ENCODE measurements at regions not wholly inside any gene's neighbourhood (a gene's known extent, or its start where the extent isn't known, plus 50 kb on each side); places are given as distances from the start of the nearest gene placed in this dataset.
A peak's percentile ranks its signal among the peaks of the same experiment; 100 is the strongest.
"Not testable (repeated sequence)": the region's sequence is repeated elsewhere in the genome, so short reads cannot be mapped to it uniquely, and the experiment has no call there.

- no peak for DNase-seq (ENCODE audit: low spot score)
Observed at GRCh38 chr3:176071943-176072342, 1125.3 kb downstream of the TBL1XR1 start.

GRCh38 chr3:176068750-176069149 is 1128.5 kb downstream of the TBL1XR1 start:
- no peak for DNase-seq (ENCODE audit: low spot score)

GRCh38 chr3:176058856-176059255 is 1138.4 kb downstream of the TBL1XR1 start:
- DNase-seq (ENCODE audit: low spot score): no peak

- no peak for DNase-seq (ENCODE audit: low spot score)
Observed at GRCh38 chr3:176055836-176056235, 1141.4 kb downstream of the TBL1XR1 start.

- no peak for DNase-seq (ENCODE audit: low spot score)
Observed at GRCh38 chr3:176051766-176052165, 1145.5 kb downstream of the TBL1XR1 start.

GRCh38 chr3:176046703-176047102 is 1150.6 kb downstream of the TBL1XR1 start:
- DNase-seq (ENCODE audit: low spot score): no peak

GRCh38 chr3:176041812-176042211 is 1155.5 kb downstream of the TBL1XR1 start:
- peak; percentile 7 for DNase-seq (ENCODE audit: low spot score)

- no peak for DNase-seq (ENCODE audit: low spot score)
Observed at GRCh38 chr3:176041185-176041584, 1156.1 kb downstream of the TBL1XR1 start.

- DNase-seq (ENCODE audit: low spot score): peak; percentile 5
Observed at GRCh38 chr3:176037636-176038035, 1159.6 kb downstream of the TBL1XR1 start.

GRCh38 chr3:176032043-176032442 is 1165.2 kb downstream of the TBL1XR1 start:
- DNase-seq (ENCODE audit: low spot score): no peak

GRCh38 chr3:176016203-176016602 is 1157.1 kb downstream of the NAALADL2 start:
- not testable (repeated sequence) for DNase-seq (ENCODE audit: low spot score)

GRCh38 chr3:176015228-176015627 is 1156.1 kb downstream of the NAALADL2 start:
- DNase-seq (ENCODE audit: low spot score): not testable (repeated sequence)

GRCh38 chr3:176009256-176009655 is 1150.1 kb downstream of the NAALADL2 start:
- DNase-seq (ENCODE audit: low spot score): no peak

GRCh38 chr3:176005564-176005963 is 1146.4 kb downstream of the NAALADL2 start:
- peak; percentile 4 for DNase-seq (ENCODE audit: low spot score)

- no peak for DNase-seq (ENCODE audit: low spot score)
Observed at GRCh38 chr3:175989161-175989560, 1130.0 kb downstream of the NAALADL2 start.

- DNase-seq (ENCODE audit: low spot score): no peak
Observed at GRCh38 chr3:175988401-175988800, 1129.3 kb downstream of the NAALADL2 start.

- no peak for DNase-seq (ENCODE audit: low spot score)
Observed at GRCh38 chr3:175985781-175986180, 1126.6 kb downstream of the NAALADL2 start.

GRCh38 chr3:175983379-175983778 is 1124.2 kb downstream of the NAALADL2 start:
- DNase-seq (ENCODE audit: low spot score): no peak

GRCh38 chr3:175980486-175981090 is 1121.5 kb downstream of the NAALADL2 start:
- DNase-seq (ENCODE audit: low spot score): peak; percentile 21

- no peak for DNase-seq (ENCODE audit: low spot score)
Observed at GRCh38 chr3:175977968-175978752, 1119.0 kb downstream of the NAALADL2 start.

GRCh38 chr3:175969456-175969855 is 1110.3 kb downstream of the NAALADL2 start:
- DNase-seq (ENCODE audit: low spot score): no peak

GRCh38 chr3:175965036-175965435 is 1105.9 kb downstream of the NAALADL2 start:
- no peak for DNase-seq (ENCODE audit: low spot score)

GRCh38 chr3:175957427-175957826 is 1098.3 kb downstream of the NAALADL2 start:
- DNase-seq (ENCODE audit: low spot score): no peak

GRCh38 chr3:175956964-175957363 is 1097.8 kb downstream of the NAALADL2 start:
- no peak for DNase-seq (ENCODE audit: low spot score)
